HG03060 (cell line): ENCODE measurements at regions not wholly inside any gene's neighbourhood (a gene's known extent, or its start where the extent isn't known, plus 50 kb on each side); places are given as distances from the start of the nearest gene placed in this dataset.

Experiments
- ATAC-seq: cut with Tn5 transposase; IDR thresholded peaks from one replicate; pipeline ENCODE4 v1.9.1; 2021; ENCODE audit warnings: low read depth, moderate number of reproducible peaks; ENCODE audit not compliant: unreplicated experiment

GRCh38 chr3:182692695-182693094, 100.6 kb upstream of the ATP11B start:
- no peak for ATAC-seq

- ATAC-seq: no peak
Observed at GRCh38 chr3:182693723-182694122, 99.6 kb upstream of the ATP11B start.

- no peak for ATAC-seq
Observed at GRCh38 chr3:182696916-182697315, 96.4 kb upstream of the ATP11B start.

GRCh38 chr3:182697345-182697919, 95.9 kb upstream of the ATP11B start:
- ATAC-seq: no peak

GRCh38 chr3:182698078-182698477, 95.2 kb upstream of the ATP11B start:
- ATAC-seq: no peak

- ATAC-seq: no peak
Observed at GRCh38 chr3:182699550-182700170, 93.6 kb upstream of the ATP11B start.

- ATAC-seq: no peak
Observed at GRCh38 chr3:182702216-182702615, 91.1 kb upstream of the ATP11B start.

- ATAC-seq: no peak
Observed at GRCh38 chr3:182703233-182703632, 90.1 kb upstream of the ATP11B start.

GRCh38 chr3:182704926-182705325, 88.4 kb upstream of the ATP11B start:
- ATAC-seq: no peak

- ATAC-seq: no peak
Observed at GRCh38 chr3:182708810-182709209, 84.5 kb upstream of the ATP11B start.

GRCh38 chr3:182709306-182709705, 84.0 kb upstream of the ATP11B start:
- no peak for ATAC-seq

GRCh38 chr3:182710557-182711157, 82.6 kb upstream of the ATP11B start:
- ATAC-seq: no peak

- ATAC-seq: no peak
Observed at GRCh38 chr3:182711261-182711683, 82.0 kb upstream of the ATP11B start.

GRCh38 chr3:182711853-182712252, 81.5 kb upstream of the ATP11B start:
- no peak for ATAC-seq

- ATAC-seq: no peak
Observed at GRCh38 chr3:182713111-182713510, 80.2 kb upstream of the ATP11B start.

- ATAC-seq: peak; percentile 33
Observed at GRCh38 chr3:182713743-182714517, 79.4 kb upstream of the ATP11B start.

- no peak for ATAC-seq
Observed at GRCh38 chr3:182715006-182715405, 78.3 kb upstream of the ATP11B start.

- no peak for ATAC-seq
Observed at GRCh38 chr3:182716114-182716688, 77.1 kb upstream of the ATP11B start.

- peak; percentile 61 for ATAC-seq
Observed at GRCh38 chr3:182717216-182717615, 76.1 kb upstream of the ATP11B start.

GRCh38 chr3:182722907-182723306, 70.4 kb upstream of the ATP11B start:
- no peak for ATAC-seq

GRCh38 chr3:182723596-182723995, 69.7 kb upstream of the ATP11B start:
- ATAC-seq: no peak
